Endothelial cell of umbilical vein (primary cell): ENCODE measurements at regions not wholly inside any gene's neighbourhood (a gene's known extent, or its start where the extent isn't known, plus 50 kb on each side); places are given as distances from the start of the nearest gene placed in this dataset.

Source experiments
- BruUV-seq: library from RNA; stranded (reverse); fragments of 400-500 nt; replicated peaks from 2 replicates; lab custom pipeline; 2021; lab: Mats Ljungman, UMichigan
- CTCF ChIA-PET: fragments of 300-600, 350-600 bp; sonication (Branson Sonifier 250); formaldehyde crosslinking; loops from one replicate; lab custom pipeline; 2021; ENCODE audit warnings: antibody characterized with exemption, inconsistent platforms; lab: Charles Lee
- POLR2A ChIA-PET: fragments of 300-600, 350-600 bp; sonication (Branson Sonifier 250); formaldehyde crosslinking; loops from one replicate; lab custom pipeline; 2021; ENCODE audit warnings: antibody characterized with exemption, inconsistent platforms; lab: Charles Lee
- DNase-seq: peaks from one replicate; pipeline ENCODE4 v3.0.0-alpha.2; 2011; ENCODE audit warnings: low read depth, low spot score
- FAIRE-seq: peaks from 2 replicates; lab custom pipeline; 2011; peaks lifted over from hg19 to GRCh38; lab: Jason Lieb, UNC
- H2AFZ ChIP-seq: 2 replicates; pipeline ENCODE4 v1.6.0; 2012; ENCODE audit warnings: low read depth, low read length, control low read depth, inconsistent platforms
- H3K27ac ChIP-seq: 2 replicates; pipeline ENCODE4 v1.5.1; 2011; ENCODE audit warnings: low read depth, mild to moderate bottlenecking, control low read depth, low read length, moderate library complexity; ENCODE audit not compliant: insufficient read depth
- H3K27me3 ChIP-seq, 2 experiments: 2 replicates each; pipeline versions ENCODE4 v1.6.0 to v1.6.1; 2011; ENCODE audit warnings: low read length in 2 of 2, mixed read lengths in 1 of 2; ENCODE audit not compliant: control insufficient read depth in 2 of 2, insufficient read depth in 2 of 2
- H3K36me3 ChIP-seq, 2 experiments: 2 replicates in 1 of 2; 3 replicates in 1 of 2; pipeline ENCODE4 v1.5.1; 2011; ENCODE audit warnings: low read length in 2 of 2, mild to moderate bottlenecking in 1 of 2, moderate library complexity in 1 of 2; ENCODE audit not compliant: control insufficient read depth in 2 of 2, insufficient read depth in 2 of 2; ENCODE audit errors: extremely low read depth in 1 of 2
- H3K4me1 ChIP-seq: 3 replicates; pipeline ENCODE4 v1.5.1; 2011; ENCODE audit warnings: mild to moderate bottlenecking, low read length; ENCODE audit not compliant: control insufficient read depth, insufficient read depth; ENCODE audit errors: extremely low read depth
- H3K4me2 ChIP-seq: 2 replicates; pipeline ENCODE4 v1.6.1; 2011; ENCODE audit warnings: low read length, control low read depth, mixed read lengths; ENCODE audit not compliant: insufficient read depth
- H3K4me3 ChIP-seq, 3 experiments: fragments of 200-600 bp in 1 of 3; sonication (generic), shearing (Covaris generic) in 1 of 3; replicated peaks in 1 of 3; 2 replicates each; pipeline ENCODE4 v1.5.1; 2011 to 2016; ENCODE audit warnings: control low read depth in 3 of 3, low read length in 3 of 3, mild to moderate bottlenecking in 2 of 3, inconsistent platforms in 1 of 3, low read depth in 1 of 3, moderate library complexity in 1 of 3; ENCODE audit not compliant: insufficient read depth in 1 of 3
- H3K79me2 ChIP-seq: 2 replicates; pipeline ENCODE4 v1.6.0; 2012; ENCODE audit warnings: low read length, inconsistent platforms; ENCODE audit not compliant: control insufficient read depth, insufficient read depth
- H3K9ac ChIP-seq: replicated peaks from 2 replicates; pipeline ENCODE3; 2011; ENCODE audit warnings: low read length, control low read depth; ENCODE audit not compliant: insufficient read depth; ENCODE audit errors: extremely low read depth
- H3K9me1 ChIP-seq: replicated peaks from 3 replicates; pipeline ENCODE4 v1.6.0; 2011; ENCODE audit warnings: mild to moderate bottlenecking, low read length; ENCODE audit not compliant: control insufficient read depth, insufficient read depth; ENCODE audit errors: extremely low read depth
- H3K9me3 ChIP-seq: replicated peaks from 2 replicates; pipeline ENCODE4 v1.5.1; 2012; ENCODE audit warnings: low read length, inconsistent platforms; ENCODE audit not compliant: control insufficient read depth, insufficient read depth
- H4K20me1 ChIP-seq: replicated peaks from 2 replicates; pipeline ENCODE3; 2011; ENCODE audit warnings: mild to moderate bottlenecking, low read length; ENCODE audit not compliant: control insufficient read depth, insufficient read depth; ENCODE audit errors: extremely low read depth
- EZH2 ChIP-seq: IDR thresholded peaks from 2 replicates; pipeline ENCODE4 v1.6.1; 2012; ENCODE audit warnings: borderline replicate concordance, low read depth, mild to moderate bottlenecking, moderate library complexity, low read length, inconsistent platforms; ENCODE audit not compliant: severe bottlenecking
- FOS ChIP-seq: IDR thresholded peaks from 2 replicates; pipeline ENCODE4 v1.6.1; 2011; ENCODE audit warnings: mild to moderate bottlenecking, low read length, moderate library complexity, borderline replicate concordance; ENCODE audit not compliant: insufficient read depth
- GATA2 ChIP-seq: IDR thresholded peaks from 2 replicates; pipeline ENCODE4 v1.7.0; 2011; ENCODE audit warnings: low read depth, mild to moderate bottlenecking, moderate library complexity, mixed read lengths, low read length; ENCODE audit not compliant: insufficient read length, insufficient read depth
- JUN ChIP-seq: IDR thresholded peaks from 2 replicates; pipeline ENCODE4 v1.6.1; 2011; ENCODE audit warnings: borderline replicate concordance, low read depth; ENCODE audit not compliant: insufficient read length, insufficient read depth
- MYC ChIP-seq: IDR thresholded peaks from one replicate; pipeline ENCODE4 v1.6.1; 2011; ENCODE audit warnings: mild to moderate bottlenecking, low read depth, low read length
- POLR2A ChIP-seq: IDR thresholded peaks from 2 replicates; pipeline ENCODE4 v1.6.1; 2012; ENCODE audit warnings: low read depth, mild to moderate bottlenecking, control low read depth, low read length
- POLR2AphosphoS5 ChIP-seq: IDR thresholded peaks from 2 replicates; pipeline ENCODE4 v1.6.1; 2012; ENCODE audit warnings: low read depth, mild to moderate bottlenecking, control low read depth, low read length, moderate library complexity; ENCODE audit not compliant: insufficient read depth
- dilution Hi-C: fragments of 300-500 bp; cut with MboI; formaldehyde crosslinking; loops from one replicate; pipeline ENCODE4 v1.15.0; 2019; ENCODE audit warnings: low sequenced_read_pairs; ENCODE audit not compliant: extremely low pct_ligation_motif_present
- intact Hi-C: fragments of 100-400 bp; cut with micrococcal nuclease; formaldehyde crosslinking; loops from one replicate; pipeline ENCODE4 v1.10.0; 2022
- TF ChIP-seq, protein P1 (sequence below), 2 donors: IDR thresholded peaks; 1 replicate in 1 of 2; 2 replicates in 1 of 2; pipeline ENCODE4 v1.5.1; 2011; ENCODE audit warnings: low read length in 2 of 2, mild to moderate bottlenecking in 2 of 2, moderate library complexity in 2 of 2, control low read depth in 1 of 2, inconsistent platforms in 1 of 2, low read depth in 1 of 2; ENCODE audit not compliant: insufficient read depth in 1 of 2; ENCODE audit errors: extremely low read depth in 1 of 2
- TF ChIP-seq, protein P2 (sequence below): IDR thresholded peaks from 2 replicates; pipeline ENCODE4 v1.6.1; 2011; ENCODE audit not compliant: insufficient read depth, insufficient read length

DNA sequence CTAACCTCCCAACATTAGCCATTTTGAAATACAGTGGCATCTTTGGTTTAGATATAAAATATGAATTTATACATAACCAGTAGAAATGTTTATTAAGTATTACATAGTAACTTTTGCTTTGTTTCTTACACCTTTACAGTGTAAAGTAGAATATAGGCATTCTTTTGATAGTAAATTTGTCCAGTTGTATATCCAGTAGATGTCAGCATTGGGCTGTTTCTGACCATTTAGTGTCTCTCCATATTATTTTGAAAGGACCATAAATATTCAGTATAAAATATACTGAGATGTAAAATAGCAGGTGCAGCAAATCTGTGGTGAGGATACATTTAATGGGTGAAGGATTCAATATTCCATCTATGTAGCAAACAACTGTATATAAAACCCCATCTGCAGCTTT is 115.8 kb upstream of the ZRANB2 start:
- Histone ChIP-seq H3K27ac (no peak overlapping the region), H3K9me1 (no peaks in the 10 kb centered on the region), H3K27me3 (no peaks in the 10 kb centered on the region), H2AFZ (no peak overlapping the region), H3K9me3 (no peaks in the 10 kb centered on the region), H3K79me2 (no peaks in the 10 kb centered on the region), H3K9ac (no peak overlapping the region), H3K4me1 (no peaks in the 10 kb centered on the region), H4K20me1 (no peaks in the 10 kb centered on the region), H3K36me3 (no peaks in the 10 kb centered on the region), H3K4me3 (no peak overlapping the region), H3K4me2 (no peak overlapping the region)
- ChIA-PET CTCF (interaction anchor here (0.6 to 4.2 kb wide), 17 partner anchors 9 to 1650 kb away, joined by 3 to 102 read pairs (median 4); no protein-coding TSS in a partner anchor), POLR2A (no interaction called here)
- no peak for FAIRE-seq
- dilution Hi-C loops (no loop called here), intact Hi-C loops (loop anchor here (1.0 to 10.0 kb wide), 4 partner anchors 161 to 1088 kb away; partner anchors contain the start of gene NEGR1)
- DNase-seq = peak; percentile 16
- no TSS peak for BruUV-seq
- TF ChIP-seq GATA2 (no peak), POLR2A (no peak)
- TF ChIP-seq, protein P1, sequence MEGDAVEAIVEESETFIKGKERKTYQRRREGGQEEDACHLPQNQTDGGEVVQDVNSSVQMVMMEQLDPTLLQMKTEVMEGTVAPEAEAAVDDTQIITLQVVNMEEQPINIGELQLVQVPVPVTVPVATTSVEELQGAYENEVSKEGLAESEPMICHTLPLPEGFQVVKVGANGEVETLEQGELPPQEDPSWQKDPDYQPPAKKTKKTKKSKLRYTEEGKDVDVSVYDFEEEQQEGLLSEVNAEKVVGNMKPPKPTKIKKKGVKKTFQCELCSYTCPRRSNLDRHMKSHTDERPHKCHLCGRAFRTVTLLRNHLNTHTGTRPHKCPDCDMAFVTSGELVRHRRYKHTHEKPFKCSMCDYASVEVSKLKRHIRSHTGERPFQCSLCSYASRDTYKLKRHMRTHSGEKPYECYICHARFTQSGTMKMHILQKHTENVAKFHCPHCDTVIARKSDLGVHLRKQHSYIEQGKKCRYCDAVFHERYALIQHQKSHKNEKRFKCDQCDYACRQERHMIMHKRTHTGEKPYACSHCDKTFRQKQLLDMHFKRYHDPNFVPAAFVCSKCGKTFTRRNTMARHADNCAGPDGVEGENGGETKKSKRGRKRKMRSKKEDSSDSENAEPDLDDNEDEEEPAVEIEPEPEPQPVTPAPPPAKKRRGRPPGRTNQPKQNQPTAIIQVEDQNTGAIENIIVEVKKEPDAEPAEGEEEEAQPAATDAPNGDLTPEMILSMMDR (IDR thresholded peaks at IDR 0.05; ENCODE audit: extremely low read depth in 1 of 2, insufficient read depth in 1 of 2, low read depth in 1 of 2, low read length in 2 of 2) = peak in 1 of 2 donors; percentile 8

DNA sequence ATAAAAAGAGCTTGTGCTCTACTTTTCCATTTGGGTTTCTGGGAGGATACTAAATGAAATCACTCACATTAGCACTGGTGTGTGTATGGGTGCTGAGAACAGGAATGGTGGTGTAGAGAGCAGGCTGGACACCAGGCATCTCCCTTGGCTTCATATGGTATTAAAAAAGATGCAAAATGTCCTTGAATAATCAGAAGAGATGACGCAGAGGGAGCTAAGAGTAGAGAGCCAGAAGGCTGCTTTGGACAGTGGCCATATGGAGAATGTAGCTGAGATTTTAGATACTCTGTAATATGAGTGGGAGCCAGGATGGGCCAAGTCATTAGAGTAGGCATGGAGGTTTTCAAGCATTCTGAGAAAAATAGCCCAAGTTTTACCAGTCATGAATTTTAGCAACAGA is 112.3 kb upstream of the ZRANB2 start:
- CTCF ChIA-PET = interaction anchor here (1.4 kb wide), 1 partner anchor 328 kb away, joined by 6 read pairs; no protein-coding TSS in a partner anchor
- dilution Hi-C loops (no loop called here), intact Hi-C loops (loop anchor here (10.0 kb wide), 1 partner anchor 1092 kb away; the partner anchor contains the start of gene NEGR1)

More for the DNA sequence above, 112.3 kb upstream of the ZRANB2 start:
- no peaks in the 10 kb centered on the region for H3K79me2 ChIP-seq
- no peak for DNase-seq
- BruUV-seq = no TSS peak
- no peaks in the 10 kb centered on the region for H4K20me1 ChIP-seq
- no peaks in the 10 kb centered on the region for H3K9me1 ChIP-seq
- FAIRE-seq = no peak
- no peak overlapping the region for H3K9ac ChIP-seq
- H3K4me3 ChIP-seq = no peak overlapping the region
- no peaks in the 10 kb centered on the region for H3K4me1 ChIP-seq
- no peaks in the 10 kb centered on the region for H3K9me3 ChIP-seq
- no peak overlapping the region for H3K4me2 ChIP-seq
- H3K36me3 ChIP-seq = no peaks in the 10 kb centered on the region
- TF ChIP-seq FOS = no peak
- TF ChIP-seq, protein P2, sequence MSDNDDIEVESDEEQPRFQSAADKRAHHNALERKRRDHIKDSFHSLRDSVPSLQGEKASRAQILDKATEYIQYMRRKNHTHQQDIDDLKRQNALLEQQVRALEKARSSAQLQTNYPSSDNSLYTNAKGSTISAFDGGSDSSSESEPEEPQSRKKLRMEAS = no peak
- TF ChIP-seq EZH2 = no peak
- TF ChIP-seq MYC = no peak
- TF ChIP-seq POLR2AphosphoS5 = no peak
- TF ChIP-seq, protein P1 (IDR thresholded peaks at IDR 0.05; ENCODE audit: extremely low read depth in 1 of 2, insufficient read depth in 1 of 2, low read depth in 1 of 2, low read length in 2 of 2) = no peak
- TF ChIP-seq POLR2A = no peak
- TF ChIP-seq JUN = no peak
- no peak for TF ChIP-seq GATA2
- POLR2A ChIA-PET = no interaction called here
- H2AFZ ChIP-seq = no peak overlapping the region
- H3K27ac ChIP-seq = no peak overlapping the region
- no peaks in the 10 kb centered on the region for H3K27me3 ChIP-seq
